RWPE2 (cell line): ENCODE measurements at regions not wholly inside any gene's neighbourhood (a gene's known extent, or its start where the extent isn't known, plus 50 kb on each side); places are given as distances from the start of the nearest gene placed in this dataset.
A peak's percentile ranks its signal among the peaks of the same experiment; 100 is the strongest.

Experiments used
- ATAC-seq: fragments of 200-7000 bp; cut with Tn5 transposase; 3 replicates; pipeline ENCODE4 v1.9.1; 2021; ENCODE audit warnings: low read depth
- DNase-seq: peaks from one replicate; pipeline ENCODE4 v3.0.0-alpha.2; 2020; ENCODE audit warnings: low spot score
- H3K27ac ChIP-seq: fragments of 450-650 bp; 2 replicates; pipeline ENCODE4 v1.5.1; 2017; ENCODE audit warnings: mild to moderate bottlenecking; ENCODE audit not compliant: poor library complexity, severe bottlenecking
- H3K27me3 ChIP-seq: fragments of 250-450 bp; sonication (Bioruptor Pico); 2 replicates; pipeline ENCODE4 v1.5.1; 2021; ENCODE audit warnings: mild to moderate bottlenecking, moderate library complexity; ENCODE audit not compliant: insufficient read depth, poor library complexity, severe bottlenecking
- H3K36me3 ChIP-seq: fragments of 250-450 bp; sonication (Bioruptor Pico); 2 replicates; pipeline ENCODE4 v1.5.1; 2020; ENCODE audit warnings: low read depth, mild to moderate bottlenecking, moderate library complexity
- H3K4me1 ChIP-seq: fragments of 250-450 bp; sonication (Bioruptor Pico); 2 replicates; pipeline ENCODE4 v1.5.1; 2021; ENCODE audit warnings: mild to moderate bottlenecking, moderate library complexity; ENCODE audit not compliant: insufficient read depth, poor library complexity, severe bottlenecking
- H3K4me3 ChIP-seq: fragments of 250-450 bp; sonication (Bioruptor Pico); 2 replicates; pipeline ENCODE4 v1.5.1; 2021; ENCODE audit warnings: mild to moderate bottlenecking, moderate library complexity; ENCODE audit not compliant: severe bottlenecking
- H3K9me3 ChIP-seq: fragments of 250-450 bp; sonication (Bioruptor Pico); 2 replicates; pipeline ENCODE4 v1.5.1; 2021; ENCODE audit warnings: mild to moderate bottlenecking, moderate library complexity; ENCODE audit not compliant: severe bottlenecking
- CTCF ChIP-seq: fragments of 450-650 bp; IDR thresholded peaks from one replicate; pipeline ENCODE4 v1.5.1; 2017; ENCODE audit warnings: mild to moderate bottlenecking, moderate library complexity; ENCODE audit not compliant: poor library complexity, severe bottlenecking

GRCh38 chr1:29515170-29515955 lies 279.0 kb downstream of the PTPRU start:
- H3K27me3 ChIP-seq, result peaks cover 7% of the 10 kb centered on the region
- DNase-seq (peak; percentile 14), ATAC-seq (no peak)
- no peaks in the 10 kb centered on the region for H3K9me3 ChIP-seq
- no peaks in the 10 kb centered on the region for H3K36me3 ChIP-seq
- no peak overlapping the region for H3K27ac ChIP-seq
- no peak for TF ChIP-seq CTCF
- H3K4me3 ChIP-seq, result no peak overlapping the region
- no peaks in the 10 kb centered on the region for H3K4me1 ChIP-seq

DNA sequence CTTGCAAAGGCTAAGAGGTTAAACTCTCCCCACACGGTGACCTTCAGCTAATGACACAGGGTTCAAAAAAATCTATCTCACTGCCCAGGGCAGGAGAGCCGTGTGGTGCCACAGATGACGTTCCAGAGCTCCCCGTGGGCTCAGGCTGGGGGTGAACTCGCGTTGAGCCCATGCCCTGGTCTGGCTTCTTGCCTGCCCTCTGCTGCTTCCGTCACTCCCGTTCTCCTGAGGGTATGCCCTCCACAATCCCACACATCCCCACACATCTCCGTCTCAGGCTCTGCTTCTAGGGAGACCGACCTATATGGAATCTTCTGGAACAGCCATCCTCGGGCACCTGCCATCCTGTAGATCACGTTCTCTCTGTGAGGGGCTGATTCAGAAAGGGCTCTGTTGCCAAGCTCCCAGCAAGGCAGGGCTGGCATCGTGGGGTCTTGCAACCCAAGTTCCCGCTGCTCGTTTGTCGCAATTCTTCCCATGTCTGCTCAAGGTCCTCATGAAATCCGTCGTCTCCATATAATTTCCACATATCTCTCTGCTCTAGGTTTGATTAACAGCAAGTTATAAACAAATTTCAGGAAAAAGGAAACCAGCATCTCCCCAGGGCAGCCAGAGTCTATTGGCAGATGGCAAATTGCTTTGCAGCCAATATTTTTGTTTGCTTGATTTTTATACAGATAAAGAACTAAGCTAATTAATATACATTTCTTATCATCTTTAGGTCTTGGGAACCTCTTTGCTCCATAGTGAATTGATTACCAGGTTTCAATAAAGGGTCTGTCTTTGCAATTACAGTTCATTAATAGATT lies 278.2 kb downstream of the PTPRU start:
- TF ChIP-seq CTCF, result no peak
- Histone ChIP-seq H3K4me1 (no peaks in the 10 kb centered on the region), H3K36me3 (no peaks in the 10 kb centered on the region), H3K27me3 (peaks cover 9% of the 10 kb centered on the region), H3K9me3 (no peaks in the 10 kb centered on the region), H3K27ac (no peak overlapping the region), H3K4me3 (no peak overlapping the region)
- DNase-seq, result peak; percentile 11
- ATAC-seq, result no peak

- Histone ChIP-seq H3K27ac (no peak overlapping the region), H3K4me1 (no peaks in the 10 kb centered on the region), H3K4me3 (no peak overlapping the region), H3K27me3 (peaks cover 9% of the 10 kb centered on the region), H3K9me3 (no peaks in the 10 kb centered on the region), H3K36me3 (no peaks in the 10 kb centered on the region)
- peak; percentile 66 for DNase-seq
- peak; percentile 81 for TF ChIP-seq CTCF
- ATAC-seq, result peak; percentile 95
These were observed 277.0 kb downstream of the PTPRU start for GRCh38 chr1:29513357-29513756.

DNA sequence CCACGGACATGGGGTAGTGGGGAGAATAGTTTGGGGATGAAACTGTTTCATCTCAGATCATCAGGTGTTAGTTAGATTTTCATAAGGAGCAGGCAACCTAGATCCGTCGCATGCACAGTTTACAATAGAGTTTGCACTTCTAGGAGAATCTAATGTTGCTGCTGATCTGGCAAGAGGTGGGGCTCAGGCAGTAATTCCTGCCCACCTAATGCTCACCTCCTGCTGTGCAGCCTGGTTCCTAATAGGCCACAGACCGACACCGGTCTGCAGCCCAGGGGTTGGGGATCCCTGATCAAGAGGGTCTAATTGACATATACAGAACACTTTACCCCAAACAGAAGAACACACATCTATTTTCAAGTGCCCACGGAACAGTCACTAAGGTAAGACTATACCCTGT lies 275.1 kb downstream of the PTPRU start:
- H3K36me3 ChIP-seq, result no peaks in the 10 kb centered on the region
- no peak overlapping the region for H3K4me3 ChIP-seq
- no peak for DNase-seq
- H3K9me3 ChIP-seq, result no peaks in the 10 kb centered on the region
- no peak overlapping the region for H3K27ac ChIP-seq
- no peak for TF ChIP-seq CTCF
- ATAC-seq, result no peak
- H3K27me3 ChIP-seq, result peaks cover 9% of the 10 kb centered on the region
- H3K4me1 ChIP-seq, result no peaks in the 10 kb centered on the region
